Neural cell (in vitro differentiated cells): ENCODE measurements at regions not wholly inside any gene's neighbourhood (a gene's known extent, or its start where the extent isn't known, plus 50 kb on each side); places are given as distances from the start of the nearest gene placed in this dataset.

ENCODE experiments used
- CTCF ChIP-seq: fragments of 450-650 bp; IDR thresholded peaks from 2 replicates; pipeline ENCODE4 v1.5.1; 2014; ENCODE audit warnings: antibody characterized with exemption, mild to moderate bottlenecking, moderate library complexity; ENCODE audit not compliant: poor library complexity, severe bottlenecking
- POLR2AphosphoS5 ChIP-seq: IDR thresholded peaks from 2 replicates; pipeline ENCODE4 v1.6.1; 2012
- TAF1 ChIP-seq: IDR thresholded peaks from 2 replicates; pipeline ENCODE4 v1.6.1; 2012; ENCODE audit warnings: low read depth

DNA sequence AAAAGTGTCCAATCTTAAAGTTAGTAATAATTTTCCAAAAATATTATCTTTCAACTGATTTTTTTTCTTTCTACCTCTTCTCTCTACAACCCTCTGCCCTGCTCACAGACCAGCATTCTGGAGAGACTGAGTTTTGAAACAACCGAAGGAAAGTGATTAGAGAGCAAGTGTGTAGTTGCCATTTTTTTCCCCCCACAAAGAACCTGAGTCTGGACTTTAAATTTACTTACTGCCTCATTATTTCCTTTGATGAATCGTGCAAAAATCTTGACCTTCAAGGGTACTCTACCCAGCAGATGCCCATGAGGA lies 63.4 kb upstream of the NEUROD1 start:
- no peak for TF ChIP-seq CTCF
- no peak for TF ChIP-seq TAF1
- TF ChIP-seq POLR2AphosphoS5, result no peak
